HL-60 (cell line): ENCODE measurements at regions not wholly inside any gene's neighbourhood (a gene's known extent, or its start where the extent isn't known, plus 50 kb on each side); places are given as distances from the start of the nearest gene placed in this dataset.

ENCODE experiments used
- CTCF ChIP-seq: IDR thresholded peaks from one replicate; pipeline ENCODE4 v1.5.1; 2011; ENCODE audit warnings: low read length, control low read depth, inconsistent platforms; ENCODE audit not compliant: insufficient read depth
- REST ChIP-seq: IDR thresholded peaks from 2 replicates; pipeline ENCODE4 v1.6.1; 2012; ENCODE audit warnings: low read depth; ENCODE audit not compliant: insufficient replicate concordance

- no peak for TF ChIP-seq CTCF
- no peak for TF ChIP-seq REST
Observed at GRCh38 chr4:152064282-152064681, 303.5 kb upstream of the GATB start.
